Pons (tissue), 1 donor: ENCODE measurements at regions not wholly inside any gene's neighbourhood (a gene's known extent, or its start where the extent isn't known, plus 50 kb on each side); places are given as distances from the start of the nearest gene placed in this dataset.
A peak's percentile ranks its signal among the peaks of the same experiment; 100 is the strongest.
"Not testable (repeated sequence)": the region's sequence is repeated elsewhere in the genome, so short reads cannot be mapped to it uniquely, and the experiment has no call there.

Experiments used
- DNase-seq: peaks from one replicate; pipeline ENCODE4 v3.0.0-alpha.2; 2016; ENCODE audit warnings: low spot score

GRCh38 chr14:46596236-46596635 is 55.3 kb downstream of the RPL10L start:
- DNase-seq, result no peak

GRCh38 chr14:46582826-46583225 is 68.8 kb downstream of the RPL10L start:
- no peak for DNase-seq

DNA sequence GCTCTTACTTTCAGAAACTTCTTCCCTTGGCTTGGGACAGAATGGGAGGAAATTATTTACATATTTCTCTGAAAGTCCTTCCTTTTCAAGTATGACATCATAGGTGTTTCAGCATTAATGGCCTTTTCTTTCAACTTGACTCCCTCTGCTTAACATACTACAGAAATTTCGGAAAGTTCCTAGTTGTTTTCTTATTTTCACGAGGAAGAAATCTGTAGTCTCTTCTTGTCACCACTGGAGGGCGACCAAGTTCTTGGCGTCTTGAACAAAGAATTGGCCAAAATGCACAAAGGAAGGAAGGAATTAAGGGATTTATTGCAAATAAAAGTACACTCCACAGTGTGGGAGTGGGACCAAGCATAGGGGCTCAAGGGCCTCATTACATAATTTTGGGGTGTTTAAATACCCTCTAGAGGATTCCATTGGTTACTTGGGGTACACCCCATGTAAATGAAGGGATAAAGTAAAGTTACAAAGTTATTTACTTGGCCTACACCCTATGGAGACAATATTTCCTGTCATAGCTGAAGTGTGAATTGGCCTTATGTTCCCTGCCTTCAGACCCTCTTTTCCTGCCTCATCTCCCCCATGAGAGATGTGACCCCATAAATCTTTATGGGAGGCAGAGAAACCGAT is 70.4 kb downstream of the RPL10L start:
- DNase-seq, result peak; percentile 52

DNA sequence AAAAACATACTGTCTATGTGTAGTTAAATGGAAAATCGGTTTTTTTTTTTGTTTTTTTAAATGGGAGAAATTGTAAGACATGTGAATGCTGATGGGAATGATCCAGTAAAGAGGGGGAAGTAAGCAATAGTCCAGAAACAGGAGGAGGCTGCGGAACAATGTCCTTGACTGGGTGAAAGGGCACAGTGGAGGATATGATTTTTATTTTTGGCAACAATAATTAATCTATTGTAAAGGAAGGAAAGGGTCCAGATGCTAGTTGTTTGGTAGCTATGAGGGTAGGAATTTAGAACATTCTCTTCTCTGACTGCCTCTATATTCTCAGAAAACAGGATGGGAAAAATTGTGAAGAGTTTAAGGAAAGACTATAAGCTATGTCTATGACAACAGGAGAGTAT is 76.6 kb downstream of the RPL10L start:
- no peak for DNase-seq

DNA sequence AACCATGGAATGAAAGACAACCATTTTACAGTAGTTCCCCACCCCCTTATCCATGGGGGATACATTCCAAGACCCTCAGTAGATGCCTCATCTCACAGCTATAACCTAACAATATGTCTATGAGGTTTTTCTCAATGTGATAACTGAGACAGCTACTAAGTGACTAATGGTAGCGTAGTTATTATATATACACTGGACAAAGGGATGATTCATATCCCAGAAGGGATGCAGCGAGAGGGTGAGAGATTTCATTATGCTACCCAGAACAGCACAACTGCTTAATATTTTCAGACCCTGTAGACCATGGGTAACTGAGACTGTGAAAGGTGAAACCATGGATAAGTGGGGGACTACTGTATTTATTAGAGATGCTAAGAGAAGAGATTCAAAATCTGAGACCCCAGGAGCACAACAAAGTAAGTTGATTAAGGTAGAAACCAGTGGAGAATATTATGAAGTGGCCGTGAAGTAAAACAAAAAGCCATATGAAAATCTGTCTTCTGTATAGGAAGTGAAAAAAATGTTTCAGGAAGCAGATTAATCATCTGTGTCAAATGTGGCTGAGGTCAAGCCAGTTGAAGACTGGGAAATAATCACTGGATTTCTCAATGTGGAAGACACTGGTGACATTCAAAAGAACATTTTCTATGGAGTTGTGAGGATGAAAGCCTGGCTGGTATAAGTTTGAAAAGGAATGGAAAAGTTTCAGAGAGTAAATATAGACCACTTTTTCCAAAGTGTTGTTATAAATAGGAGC is 77.2 kb downstream of the RPL10L start:
- no peak for DNase-seq

GRCh38 chr14:46573498-46573897 is 78.1 kb downstream of the RPL10L start:
- no peak for DNase-seq

- DNase-seq, result no peak
Measured at GRCh38 chr14:46571970-46572369, 79.6 kb downstream of the RPL10L start.

DNA sequence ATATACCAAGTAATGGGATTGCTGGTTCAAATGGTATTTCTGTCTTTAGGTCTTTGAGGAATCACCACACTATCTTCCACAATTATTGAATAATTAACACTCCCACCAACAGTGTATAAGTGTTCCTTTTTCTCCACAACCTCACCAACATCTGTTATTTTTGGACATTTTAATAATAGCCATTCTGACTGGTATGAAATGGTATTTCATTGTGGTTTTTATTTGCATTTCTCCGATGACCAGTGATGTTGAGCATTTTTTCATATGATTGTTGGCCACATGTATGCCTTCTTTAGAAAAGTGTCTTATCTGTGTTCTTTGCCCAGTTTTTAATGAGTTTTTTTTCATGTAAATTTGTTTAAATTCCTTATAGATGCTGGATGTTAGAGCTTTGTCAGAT is 83.4 kb downstream of the RPL10L start:
- not testable (repeated sequence) for DNase-seq

DNA sequence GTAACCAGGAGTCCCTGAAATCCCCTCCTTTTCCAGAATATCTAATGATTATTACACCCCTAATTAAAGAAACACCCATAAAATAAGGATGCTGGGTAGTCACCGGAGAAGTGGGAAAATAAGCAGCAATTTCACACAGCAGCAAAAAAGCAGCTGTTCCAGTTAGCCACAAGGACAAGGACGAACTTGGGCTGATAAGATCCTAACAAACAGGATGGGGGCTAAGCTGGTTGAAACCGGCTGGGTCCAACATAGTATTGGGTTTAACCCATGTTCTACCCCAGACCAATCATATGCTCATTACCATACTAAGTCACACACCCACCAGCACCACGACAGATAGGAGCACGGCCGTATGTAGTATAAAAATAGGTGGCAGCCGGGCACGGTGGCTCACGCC is 100.7 kb downstream of the RPL10L start:
- DNase-seq, result no peak

GRCh38 chr14:46540986-46541385 is 110.6 kb downstream of the RPL10L start:
- no peak for DNase-seq

DNA sequence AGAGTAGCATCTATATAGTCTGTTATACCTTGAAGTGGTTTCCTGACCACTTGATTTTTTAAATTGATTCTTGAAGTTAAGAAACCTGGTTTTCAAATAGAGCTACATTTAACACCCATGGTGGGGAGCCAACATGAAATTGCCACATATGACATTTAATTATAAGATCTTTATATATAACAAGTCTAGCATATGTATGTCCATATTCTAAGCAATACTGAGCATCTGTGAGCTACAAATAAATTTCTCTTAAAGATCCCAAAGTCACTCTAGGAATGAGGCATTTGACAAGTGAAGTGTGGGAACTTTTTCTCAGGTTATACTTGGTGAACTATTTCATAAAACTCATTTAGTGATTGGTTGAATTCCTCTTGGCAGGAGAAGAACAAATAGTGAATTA is 132.5 kb downstream of the RPL10L start:
- DNase-seq, result no peak

GRCh38 chr14:46508752-46509151 is 142.8 kb downstream of the RPL10L start:
- not testable (repeated sequence) for DNase-seq

- DNase-seq, result no peak
Measured at GRCh38 chr14:46499521-46499920, 152.1 kb downstream of the RPL10L start.

DNA sequence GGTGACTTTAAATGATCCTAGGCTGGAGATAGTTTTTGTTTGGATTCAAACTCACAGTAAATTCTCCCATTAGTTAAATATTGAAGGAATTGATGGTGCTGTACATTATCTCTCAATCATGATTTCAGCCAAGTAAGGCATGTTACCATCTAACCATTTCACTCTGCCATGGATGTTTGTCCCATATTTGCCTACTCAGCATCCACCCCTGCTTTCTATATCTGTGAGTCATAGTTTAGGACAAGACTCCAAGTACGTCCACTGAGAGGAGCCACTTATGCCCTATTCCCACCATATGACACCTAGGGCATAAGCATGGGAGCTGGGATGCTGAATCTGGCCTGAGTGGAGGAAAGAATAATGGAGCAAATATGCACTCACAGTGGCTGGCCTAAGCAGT is 155.2 kb downstream of the RPL10L start:
- DNase-seq, result no peak

GRCh38 chr14:46490238-46490685 is 161.3 kb downstream of the RPL10L start:
- DNase-seq, result no peak

DNA sequence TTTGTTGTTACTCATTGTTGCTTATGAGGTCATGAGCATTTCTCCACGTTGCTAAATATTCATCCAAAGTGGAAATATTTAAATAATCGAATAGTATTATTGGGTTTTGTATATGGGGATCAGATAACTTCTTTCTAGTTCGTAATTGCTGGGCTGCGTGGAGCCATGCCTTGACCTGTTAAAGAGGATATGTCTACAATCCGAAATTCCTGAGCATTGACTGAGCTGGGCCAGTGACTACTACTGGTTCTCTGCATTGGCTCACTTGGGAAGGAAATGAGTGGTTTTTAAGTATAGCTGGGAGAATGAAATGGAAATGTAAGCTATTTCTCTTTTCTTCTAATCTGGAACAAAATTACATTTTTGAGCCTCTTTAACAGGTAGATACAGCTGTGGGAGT is 163.2 kb downstream of the RPL10L start:
- DNase-seq, result no peak

DNA sequence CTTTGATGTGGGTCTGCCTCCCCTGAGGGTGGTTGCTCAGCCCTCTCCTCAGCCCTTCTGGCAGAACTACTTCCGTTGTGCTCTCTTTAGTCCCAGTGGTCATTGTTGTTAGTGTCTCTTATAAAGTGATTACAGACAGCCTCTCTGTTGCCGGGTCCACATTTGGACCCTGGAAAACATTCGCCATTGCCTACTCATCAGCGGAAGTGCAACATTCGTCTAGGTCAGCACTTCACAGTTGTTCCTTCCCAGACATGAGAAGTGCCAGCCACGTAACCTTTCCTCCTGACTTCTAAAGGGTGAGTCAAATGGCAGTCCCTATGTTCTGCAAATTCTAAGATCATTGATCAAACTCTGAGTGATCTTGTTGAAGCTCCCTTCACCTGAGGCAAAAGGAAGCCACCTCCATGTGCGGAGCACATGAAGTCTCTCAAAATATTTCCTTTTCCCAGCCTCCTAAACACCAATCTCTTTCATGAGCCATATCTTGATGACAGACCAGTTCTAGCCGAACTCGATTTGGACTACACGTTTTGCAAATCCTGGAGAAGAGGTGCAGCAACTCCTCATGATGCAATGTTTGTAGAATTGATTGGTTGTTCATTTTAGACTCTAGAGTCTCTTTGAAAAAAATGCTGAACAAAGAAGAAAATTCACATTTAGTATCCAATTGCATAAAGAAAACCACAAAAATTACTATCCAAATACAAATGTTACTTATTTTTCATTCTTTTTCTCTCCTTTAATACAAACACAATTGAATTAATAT is 163.8 kb downstream of the RPL10L start:
- DNase-seq, result no peak

DNA sequence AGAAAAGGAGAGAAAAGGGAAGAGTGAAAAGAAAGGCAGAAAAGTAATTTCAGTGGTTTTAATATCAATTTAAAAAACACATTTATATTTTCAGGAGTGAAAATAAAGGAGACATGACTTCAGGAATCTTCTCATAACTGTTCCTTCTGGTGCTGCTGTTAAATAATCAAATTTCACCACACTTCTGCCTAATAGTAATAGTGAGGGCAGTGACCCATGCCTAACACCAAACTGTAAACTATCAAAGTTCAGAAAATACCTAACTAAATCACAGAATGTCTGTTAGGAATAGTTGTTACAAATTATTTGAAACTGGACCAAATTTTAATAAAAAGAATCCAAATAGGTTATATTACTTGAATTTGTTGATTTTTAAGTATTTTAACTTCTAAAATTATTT is 169.4 kb downstream of the RPL10L start:
- no peak for DNase-seq

GRCh38 chr14:46480817-46481216 is 170.8 kb downstream of the RPL10L start:
- DNase-seq, result no peak

DNA sequence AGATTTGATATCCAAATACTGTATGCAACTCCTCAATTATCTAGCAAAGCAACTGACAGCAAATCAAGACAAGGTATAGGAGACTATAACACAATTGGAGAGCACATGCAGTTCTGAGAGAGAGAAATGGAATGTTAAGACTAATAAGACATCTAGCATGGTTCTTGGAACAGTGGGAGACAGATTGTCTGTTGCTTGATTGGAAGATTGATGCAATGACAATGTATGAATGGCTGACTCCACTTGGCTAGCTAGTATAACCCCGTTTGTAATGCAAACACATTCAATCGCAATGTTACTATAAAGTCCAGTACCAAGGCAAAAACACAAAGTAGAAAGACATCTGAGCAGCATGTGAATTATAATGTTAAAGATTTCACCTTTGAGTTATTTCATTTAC is 179.3 kb downstream of the RPL10L start:
- DNase-seq, result no peak

GRCh38 chr14:46464341-46464740 is 187.2 kb downstream of the RPL10L start:
- no peak for DNase-seq

DNA sequence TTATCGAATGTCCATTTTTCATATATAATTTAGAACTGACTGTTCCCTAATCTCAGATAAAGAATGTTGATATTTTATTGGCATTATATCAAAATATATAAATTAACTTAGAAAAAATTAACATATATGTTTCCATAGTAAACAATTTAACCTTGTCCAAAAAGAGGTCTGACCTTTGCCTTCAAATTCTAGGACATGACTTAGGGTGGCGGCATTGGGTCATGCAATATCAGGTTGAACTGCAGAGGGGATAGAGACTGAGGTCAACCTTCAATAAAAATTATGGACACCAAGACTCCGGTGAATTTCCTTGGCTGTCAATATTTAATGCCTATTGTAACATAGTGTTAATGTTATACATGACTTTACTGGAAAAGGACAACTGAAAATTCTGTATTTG is 199.8 kb downstream of the RPL10L start:
- DNase-seq, result no peak

- no peak for DNase-seq
Measured at GRCh38 chr14:46444666-46445065, 206.9 kb downstream of the RPL10L start.
